Dermis blood vessel endothelial cell (primary cell): ENCODE measurements at regions not wholly inside any gene's neighbourhood (a gene's known extent, or its start where the extent isn't known, plus 50 kb on each side); places are given as distances from the start of the nearest gene placed in this dataset.
"Not testable (repeated sequence)": the region's sequence is repeated elsewhere in the genome, so short reads cannot be mapped to it uniquely, and the experiment has no call there.

ENCODE experiments used
- DNase-seq: peaks from one replicate; pipeline ENCODE4 v3.0.0; 2010

DNA sequence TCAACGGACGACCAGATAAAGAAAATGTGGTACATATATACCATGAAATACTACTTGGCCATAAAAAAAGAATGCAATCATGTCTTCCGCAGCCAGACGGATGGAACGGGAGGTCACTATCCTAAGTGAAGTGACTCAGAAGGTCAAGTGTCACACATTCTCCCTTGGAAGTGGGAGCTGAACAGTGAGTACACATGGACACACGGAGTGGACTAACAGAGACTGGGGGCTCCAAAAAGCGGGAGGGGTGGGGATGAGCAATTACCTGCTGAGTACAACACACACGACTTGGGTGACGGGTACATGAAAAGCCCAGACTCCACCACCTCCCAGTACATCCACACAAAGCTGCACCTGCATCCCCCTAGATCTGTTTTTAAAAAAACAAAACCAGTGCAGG lies 62.5 kb upstream of the TNK2 start:
- not testable (repeated sequence) for DNase-seq

DNA sequence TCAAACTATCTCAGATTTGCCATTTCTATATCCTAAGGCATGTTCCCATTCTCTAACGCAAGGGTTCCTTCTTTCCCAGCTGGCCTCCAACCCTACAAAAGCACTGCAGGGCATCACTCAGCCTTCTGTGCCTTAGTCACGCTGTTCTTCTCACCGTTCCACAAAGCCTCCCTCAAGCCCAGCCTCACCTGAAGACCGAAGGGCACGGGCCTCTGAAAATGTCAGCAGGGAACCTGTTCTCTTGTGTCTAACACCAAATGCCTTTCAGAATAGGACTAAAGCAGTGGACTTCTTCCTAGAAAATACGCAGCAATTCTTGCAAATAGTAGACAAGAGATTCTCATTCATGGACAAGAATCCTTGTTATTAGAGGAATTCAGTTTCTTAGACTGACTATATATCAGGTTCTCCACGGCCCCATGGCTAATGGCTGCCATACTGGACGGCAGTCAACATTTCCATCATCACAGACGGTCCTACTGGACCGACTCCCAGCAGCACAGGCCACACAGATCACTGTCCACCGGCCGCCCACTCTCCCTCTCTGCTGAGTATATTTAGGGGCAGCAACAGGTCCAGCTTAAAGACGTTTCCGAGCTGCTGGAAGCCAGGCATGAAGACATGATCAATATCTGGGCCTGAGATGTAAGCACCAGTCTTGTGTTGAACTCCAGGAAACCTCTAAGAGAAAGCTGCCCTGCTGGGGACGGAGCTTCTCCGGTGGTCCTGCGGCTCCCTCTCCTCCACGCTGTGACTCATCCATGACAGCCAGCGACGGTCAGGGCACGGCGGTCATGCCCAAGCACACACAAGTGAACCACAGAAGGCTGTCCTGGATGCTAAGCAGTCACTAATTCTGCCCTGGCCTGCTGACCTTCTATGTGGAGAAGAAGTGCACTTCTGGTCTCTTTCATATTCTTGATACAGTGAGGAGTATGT lies 61.8 kb upstream of the TNK2 start:
- not testable (repeated sequence) for DNase-seq

GRCh38 chr3:195969341-195969740 lies 61.0 kb upstream of the TNK2 start:
- DNase-seq: not testable (repeated sequence)

DNA sequence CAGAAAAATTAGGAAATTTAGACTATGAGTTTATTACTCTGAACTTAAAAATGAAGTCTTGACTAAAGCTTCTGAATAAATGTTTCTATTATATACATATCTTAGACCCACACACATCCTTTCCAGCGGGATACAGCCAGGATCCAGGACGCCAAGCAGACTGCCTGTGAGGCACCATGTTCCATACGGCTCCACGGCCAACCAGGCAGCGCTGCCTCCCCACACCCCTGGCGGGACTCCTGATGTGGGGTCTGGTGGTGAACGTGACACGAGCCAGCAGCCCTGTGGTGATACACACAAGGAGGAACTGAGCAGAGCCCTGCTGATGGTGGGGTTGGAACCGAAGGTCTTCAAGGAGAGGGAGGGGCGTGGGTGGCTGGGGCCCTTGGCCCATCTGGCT lies 59.8 kb upstream of the TNK2 start:
- DNase-seq: not testable (repeated sequence)

DNA sequence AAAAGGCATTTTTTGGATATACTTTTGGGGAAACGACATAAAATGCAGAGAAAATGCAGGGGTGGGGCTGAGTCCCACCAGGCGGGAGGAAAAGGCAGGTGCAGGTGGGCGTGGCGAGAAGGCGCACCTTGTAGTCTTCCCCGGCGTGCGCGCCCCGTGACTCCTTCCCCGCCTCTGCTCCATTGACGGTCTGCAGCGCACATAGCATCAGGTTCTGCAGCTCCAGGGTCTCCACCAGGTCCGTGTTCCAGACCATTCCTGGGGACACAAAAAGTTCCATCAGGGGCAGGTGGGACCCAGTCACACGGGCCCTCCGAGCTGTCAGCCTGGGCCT lies 59.0 kb upstream of the TNK2 start:
- not testable (repeated sequence) for DNase-seq

GRCh38 chr3:195966563-195967386 lies 58.4 kb upstream of the TNK2 start:
- DNase-seq: not testable (repeated sequence)

DNA sequence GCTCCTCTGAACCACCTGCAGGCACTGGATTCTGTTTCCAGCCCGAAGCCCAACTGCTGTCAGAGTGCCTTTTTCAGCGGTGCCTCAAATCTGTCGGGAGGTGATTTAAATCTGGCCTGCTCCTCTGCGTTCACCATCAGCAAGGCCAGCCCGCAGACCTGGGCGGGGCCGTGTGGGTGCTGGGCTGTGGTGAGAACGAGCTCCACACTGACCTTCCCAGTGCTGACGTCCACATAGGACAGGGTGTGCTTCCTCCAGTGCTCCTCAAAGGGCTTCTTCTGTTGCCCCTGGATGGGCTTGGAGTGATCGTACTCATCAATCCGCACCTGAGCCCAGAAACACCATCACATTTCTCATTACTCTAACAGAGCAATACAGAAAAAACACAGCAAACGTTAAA lies 56.9 kb upstream of the TNK2 start:
- not testable (repeated sequence) for DNase-seq

DNA sequence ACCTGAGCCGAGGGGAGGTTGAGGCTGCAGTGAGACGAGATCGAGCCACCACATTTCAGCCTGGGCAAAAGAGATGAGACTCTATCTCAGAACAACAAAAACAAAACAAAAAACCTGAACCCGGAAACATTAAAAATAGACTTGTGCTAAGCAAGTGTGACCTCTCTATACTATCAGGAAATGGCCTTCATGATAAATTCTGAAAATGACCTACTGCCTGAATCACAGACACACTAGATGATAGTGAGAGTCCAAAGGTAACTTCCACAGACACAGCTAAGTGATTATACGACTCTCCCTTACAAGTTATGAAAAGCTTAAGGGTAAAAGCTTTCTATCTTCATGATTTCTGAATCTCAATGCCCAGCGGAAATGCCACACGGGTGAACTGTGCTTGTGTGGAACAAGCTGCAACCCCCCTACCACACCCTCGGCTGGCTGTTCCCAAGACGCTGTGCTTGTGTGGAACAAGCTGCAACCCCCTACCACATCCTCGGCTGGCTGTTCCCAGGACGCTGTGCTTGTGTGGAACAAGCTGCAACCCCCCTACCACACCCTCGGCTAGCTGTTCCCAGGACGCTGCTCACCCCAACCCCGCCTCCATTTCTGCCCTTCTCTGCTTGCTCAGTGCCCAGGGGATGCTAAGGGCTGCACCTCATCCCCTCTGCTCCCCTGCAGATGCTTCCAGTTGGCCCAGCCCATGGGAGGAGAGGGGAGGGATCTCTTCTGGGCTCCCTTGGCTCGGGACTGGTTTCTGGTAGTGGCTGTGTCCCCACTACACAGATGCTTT lies 56.2 kb upstream of the TNK2 start:
- DNase-seq: not testable (repeated sequence)

DNA sequence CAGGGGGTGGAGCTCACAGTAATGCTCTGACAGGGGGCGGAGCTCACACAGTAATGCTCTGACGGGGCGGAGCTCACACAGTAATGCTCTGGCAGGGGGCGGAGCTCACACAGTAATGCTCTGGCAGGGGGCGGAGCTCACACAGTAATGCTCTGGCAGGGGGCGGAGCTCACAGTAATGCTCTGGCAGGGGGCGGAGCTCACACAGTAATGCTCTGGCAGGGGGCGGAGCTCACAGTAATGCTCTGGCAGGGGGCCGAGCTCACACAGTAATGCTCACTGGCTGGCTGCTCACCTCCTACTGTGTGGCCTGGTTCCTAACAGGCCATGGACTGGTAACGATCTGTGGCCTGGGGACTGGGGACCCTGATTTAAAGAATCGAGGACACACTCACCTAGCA lies 53.9 kb upstream of the TNK2 start:
- DNase-seq: not testable (repeated sequence)

GRCh38 chr3:195960971-195961775 lies 52.8 kb upstream of the TNK2 start:
- DNase-seq: peak; percentile 8

DNA sequence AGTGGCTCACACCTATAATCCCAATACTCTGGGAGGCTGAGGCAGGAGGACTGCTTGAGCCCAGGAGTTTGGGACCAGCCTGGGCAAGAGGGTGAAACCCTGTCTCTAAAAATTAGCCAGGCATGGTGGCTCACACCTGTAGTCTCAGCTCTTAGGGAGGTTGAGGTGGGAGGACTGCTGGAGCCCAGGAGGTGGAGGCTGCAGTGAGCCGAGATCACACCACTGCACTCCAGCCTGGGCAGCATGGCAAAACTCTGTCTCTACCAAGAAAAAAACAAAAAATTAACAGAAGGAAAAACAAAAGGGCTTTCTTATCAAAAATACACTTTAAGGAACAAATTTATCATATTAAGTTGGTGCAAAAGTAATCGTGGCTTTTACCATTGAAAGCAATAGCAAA lies 51.8 kb upstream of the TNK2 start:
- DNase-seq: not testable (repeated sequence)

GRCh38 chr3:195959367-195960157 lies 51.2 kb upstream of the TNK2 start:
- not testable (repeated sequence) for DNase-seq

DNA sequence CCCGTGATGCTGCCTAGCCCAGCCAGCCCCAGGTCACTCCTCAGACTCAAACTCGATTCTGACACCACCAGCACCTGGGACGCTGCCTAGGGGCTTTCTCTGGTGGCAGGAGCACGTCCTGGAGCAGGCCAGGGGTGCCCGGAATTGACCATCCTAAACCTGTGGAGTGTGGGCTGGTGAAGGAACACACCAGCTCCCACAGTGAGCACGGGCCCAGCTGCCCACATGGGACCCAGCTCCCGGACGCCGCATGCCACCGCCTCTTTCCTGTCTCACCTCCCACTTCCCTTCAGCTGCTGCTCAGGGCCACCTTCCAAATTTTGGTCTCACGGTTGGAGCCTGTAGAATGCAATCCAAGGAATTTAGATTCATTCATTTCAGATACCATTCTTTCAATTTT lies 50.4 kb upstream of the TNK2 start:
- peak; percentile 13 for DNase-seq
